GM21390 (cell line): ENCODE measurements at regions not wholly inside any gene's neighbourhood (a gene's known extent, or its start where the extent isn't known, plus 50 kb on each side); places are given as distances from the start of the nearest gene placed in this dataset.
"Not testable (repeated sequence)": the region's sequence is repeated elsewhere in the genome, so short reads cannot be mapped to it uniquely, and the experiment has no call there.

Experiments used
- ATAC-seq: cut with Tn5 transposase; IDR thresholded peaks from one replicate; pipeline ENCODE4 v1.9.1; 2021; ENCODE audit not compliant: unreplicated experiment

DNA sequence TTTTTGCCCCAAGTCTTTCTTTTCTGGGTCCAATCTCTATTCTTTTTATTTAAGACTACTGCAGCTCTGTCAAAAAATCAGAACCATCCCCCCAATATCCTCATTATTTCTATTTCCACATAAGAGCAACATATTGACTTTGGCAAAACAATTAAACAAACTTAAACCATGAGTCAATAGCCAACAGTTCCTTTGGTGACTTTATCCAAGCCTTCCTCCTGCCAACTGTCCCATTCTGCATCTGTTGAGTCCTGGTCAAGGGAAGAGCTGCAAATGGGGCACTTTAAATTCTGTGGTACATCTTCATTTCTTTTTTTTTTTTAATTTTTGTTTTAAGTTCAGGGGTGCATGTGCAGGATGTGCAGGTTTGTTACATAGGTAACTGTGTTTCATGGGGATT, 1875.0 kb upstream of the PCDH7 start:
- no peak for ATAC-seq

DNA sequence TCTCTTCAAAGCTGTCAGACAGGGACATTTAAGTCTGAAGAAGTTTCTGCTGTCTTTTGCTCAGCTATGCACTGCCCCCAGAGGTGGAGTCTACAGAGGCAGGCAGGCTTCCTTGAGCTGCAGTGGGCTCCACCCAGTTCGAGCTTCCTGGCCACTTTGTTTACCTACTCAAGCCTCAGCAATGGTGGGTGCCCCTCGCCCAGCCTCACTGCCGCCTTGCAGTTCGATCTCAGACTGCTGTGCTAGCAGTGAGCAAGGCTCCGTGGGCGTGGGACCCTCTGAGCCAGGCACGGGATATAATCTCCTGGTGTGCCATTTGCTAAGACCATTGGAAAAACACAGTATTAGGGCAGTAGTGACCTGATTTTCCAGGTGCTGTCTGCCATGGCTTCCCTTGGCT, 1863.1 kb upstream of the PCDH7 start:
- ATAC-seq = not testable (repeated sequence)

DNA sequence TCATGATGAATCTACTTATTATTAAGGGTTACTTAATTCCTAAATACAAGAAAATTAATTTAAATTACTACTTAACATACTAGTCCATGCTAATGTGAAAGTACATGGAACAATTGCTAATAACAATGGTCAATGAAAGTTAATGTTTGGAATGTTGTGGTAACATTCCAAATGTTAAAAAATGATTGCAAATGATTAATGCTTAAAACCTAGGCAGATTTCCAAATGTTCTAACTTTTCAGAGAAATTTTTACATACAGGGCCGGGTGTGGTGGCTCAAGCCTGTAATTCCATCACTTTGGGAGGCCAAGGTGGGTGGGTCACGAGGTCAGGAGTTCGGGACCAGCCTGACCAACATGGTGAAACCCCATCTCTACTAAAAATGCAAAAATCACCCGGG, 1851.3 kb upstream of the PCDH7 start:
- no peak for ATAC-seq

DNA sequence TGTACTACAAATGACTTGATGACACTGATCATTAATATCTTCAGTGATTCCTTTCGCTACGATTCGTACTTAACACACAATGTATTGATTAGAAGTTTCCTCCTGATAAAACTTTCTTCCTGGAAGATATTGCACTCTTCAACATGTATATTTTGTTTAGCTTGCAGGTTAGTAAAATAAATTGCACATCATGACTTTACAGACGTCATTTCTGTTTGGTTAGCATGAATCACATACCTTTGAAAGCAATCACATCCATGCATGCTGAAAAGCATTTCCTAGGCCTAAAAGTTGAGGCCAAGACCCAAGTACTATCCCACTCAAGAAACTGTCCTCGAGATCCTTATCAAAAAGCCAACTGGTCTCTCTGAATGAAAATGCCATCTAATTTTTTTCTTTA, 1841.0 kb upstream of the PCDH7 start:
- ATAC-seq = no peak

DNA sequence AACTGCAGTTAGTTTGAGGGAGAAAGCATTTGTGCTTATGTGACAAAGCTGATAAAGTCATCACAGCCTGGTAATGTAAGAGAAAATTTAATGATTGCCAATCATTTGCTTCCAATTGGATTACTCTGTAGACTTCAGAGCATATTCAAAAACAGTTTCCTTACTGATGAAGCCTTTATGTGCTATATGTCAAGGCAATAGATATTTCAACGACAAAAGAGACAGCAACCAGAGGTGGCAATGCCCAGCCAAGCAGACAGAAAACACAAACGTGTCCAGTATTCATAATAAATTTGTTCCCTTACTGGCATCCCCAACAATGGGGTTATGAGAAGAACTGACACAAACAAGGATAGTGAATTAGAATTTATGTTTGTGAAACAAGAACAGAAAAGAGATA, 1840.3 kb upstream of the PCDH7 start:
- no peak for ATAC-seq

DNA sequence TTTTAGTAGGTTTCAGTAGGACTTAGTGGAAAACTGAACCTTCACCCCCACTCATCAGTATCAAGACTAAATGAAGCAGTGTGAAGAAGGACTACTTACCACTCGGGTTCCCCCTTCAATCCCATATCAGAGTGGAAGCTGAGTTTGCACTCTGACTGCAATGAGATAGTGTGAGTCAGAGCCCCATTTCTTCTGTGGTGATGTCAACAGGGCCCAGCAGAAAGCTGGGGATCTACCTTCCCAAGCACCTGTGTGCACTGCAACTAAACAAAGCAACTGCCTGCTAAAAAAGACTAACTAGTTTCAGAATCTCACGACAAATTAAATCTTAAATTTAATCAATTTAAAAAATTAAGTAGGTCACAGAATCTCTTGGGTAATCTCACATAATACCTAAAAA, 1837.0 kb upstream of the PCDH7 start:
- no peak for ATAC-seq

DNA sequence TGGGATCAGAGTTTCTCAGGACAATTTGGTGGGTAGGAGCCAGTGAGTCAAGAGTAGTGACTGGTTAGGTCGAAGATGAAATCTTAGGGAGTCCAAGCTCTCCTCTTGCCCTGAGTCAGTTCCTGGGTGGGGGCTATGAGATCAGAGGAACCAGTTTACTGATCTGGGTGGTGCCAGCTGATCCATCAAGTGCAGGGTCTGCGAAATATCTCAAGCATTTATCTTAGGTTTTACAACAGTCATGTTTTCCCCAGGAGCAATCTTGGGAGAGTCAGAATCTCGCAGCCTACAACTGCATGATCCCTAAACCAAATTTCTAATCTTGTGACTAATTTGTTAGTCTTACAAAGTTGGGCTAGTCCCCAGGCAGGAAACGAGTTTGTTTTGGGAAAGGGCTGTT, 1833.2 kb upstream of the PCDH7 start:
- ATAC-seq = no peak

DNA sequence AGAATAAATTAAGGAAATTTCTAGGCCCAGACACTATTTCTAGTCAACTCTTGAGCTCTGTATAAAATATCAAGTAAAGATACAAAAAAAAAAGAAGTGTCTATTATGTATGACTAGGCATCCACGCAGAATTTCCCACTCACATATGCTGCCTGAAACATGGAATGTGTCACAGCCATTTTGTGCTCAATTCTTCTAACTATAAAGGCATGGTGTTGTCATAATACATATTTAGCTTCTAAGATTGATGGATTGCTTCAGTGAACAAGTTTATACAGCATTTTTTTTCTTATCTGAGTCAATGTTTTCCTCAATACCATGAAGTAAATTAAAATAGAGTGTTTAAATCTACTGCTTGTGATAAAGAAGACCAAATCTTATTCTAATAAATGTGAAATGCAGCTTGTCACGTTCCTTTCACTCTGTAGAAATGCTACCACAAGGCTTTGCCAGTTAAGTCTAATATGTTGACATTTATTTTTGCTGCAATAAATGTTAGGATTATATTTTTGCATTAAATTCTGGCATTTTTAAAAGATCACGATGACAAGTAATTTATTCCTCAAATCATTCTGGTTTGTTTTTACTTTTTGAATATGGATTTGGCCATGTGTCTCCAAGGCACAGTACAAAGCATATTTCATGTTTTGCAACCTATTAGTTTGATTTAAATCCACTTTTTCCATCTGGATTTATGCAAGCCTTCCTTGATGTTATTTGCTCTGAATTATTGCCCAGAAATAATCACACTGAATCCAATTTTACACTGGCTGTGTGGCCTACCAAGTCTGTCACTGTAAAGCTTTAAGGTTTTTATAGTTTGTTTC, 1829.0 kb upstream of the PCDH7 start:
- ATAC-seq = no peak

DNA sequence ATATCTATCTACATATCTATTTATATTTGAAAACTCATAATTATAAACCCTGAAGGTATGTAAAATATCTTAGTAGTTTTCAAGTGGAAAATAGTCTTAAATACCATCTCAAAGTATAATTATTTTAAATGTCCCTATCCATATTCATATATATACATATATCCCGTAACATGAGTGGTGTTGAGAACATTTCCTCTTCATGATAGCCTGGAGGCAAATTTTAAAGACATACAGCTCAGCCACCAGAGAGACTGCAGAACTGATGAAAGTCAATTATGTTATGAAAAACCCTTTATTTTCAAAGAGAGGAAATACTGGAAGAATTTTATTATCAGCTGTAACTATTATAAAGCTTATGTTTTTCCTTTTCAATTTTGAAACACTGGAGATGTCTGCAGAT, 1806.7 kb upstream of the PCDH7 start:
- no peak for ATAC-seq

DNA sequence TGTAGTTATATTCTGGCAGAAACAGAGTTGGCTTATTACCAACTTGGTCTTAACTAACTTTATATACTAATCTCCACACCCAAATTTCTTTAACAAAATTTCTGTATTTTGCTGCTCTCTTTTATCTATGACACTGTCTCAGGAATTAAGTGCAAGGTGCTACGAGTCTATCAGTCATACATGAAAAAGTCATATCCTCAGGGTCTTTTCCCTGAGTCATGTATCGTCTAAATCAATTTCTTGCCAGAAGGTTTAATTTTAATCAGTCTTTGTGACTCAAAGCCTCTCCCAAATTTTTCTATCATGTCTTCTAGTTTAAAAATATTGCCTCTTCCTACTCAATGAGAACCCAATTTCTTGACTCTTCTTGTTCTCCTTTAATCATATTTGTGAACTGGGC, 1803.6 kb upstream of the PCDH7 start:
- no peak for ATAC-seq

DNA sequence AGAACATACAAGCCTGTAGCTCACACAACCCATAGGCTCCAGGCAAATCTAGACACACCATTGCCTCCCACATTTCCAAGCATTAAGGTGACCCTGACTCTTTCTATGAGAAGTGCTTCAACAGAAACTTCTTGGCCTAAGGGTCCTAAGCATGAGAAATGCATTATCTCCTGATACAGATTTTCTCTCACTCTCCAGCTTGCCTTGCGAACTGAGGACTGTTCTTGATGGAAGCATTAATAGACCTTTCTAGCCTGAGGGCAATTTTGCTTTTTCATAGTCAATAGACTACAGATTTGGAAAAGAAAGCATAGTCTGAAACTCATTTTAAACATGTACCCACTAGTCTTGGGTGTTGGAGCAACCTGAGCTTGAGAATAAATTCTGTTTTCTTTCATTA, 1801.3 kb upstream of the PCDH7 start:
- no peak for ATAC-seq

DNA sequence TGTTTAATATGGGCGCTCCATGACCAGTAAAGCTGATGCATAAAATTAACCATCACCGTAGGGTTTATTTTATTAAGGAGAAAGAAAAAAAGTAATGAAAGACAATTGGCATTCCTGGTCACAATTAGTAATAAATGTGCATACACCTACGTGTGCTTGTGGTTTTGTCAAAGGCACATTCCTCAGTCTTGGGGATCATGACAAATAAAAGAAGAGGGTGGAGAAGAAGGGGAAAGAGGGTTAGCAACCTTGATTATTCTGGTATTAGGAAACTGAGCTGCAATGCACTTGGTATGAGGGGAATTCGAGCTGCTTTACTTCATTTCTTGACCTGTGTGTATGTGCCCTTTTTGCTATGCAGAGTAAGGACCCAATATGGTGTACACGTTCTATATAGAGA, 1798.3 kb upstream of the PCDH7 start:
- no peak for ATAC-seq

DNA sequence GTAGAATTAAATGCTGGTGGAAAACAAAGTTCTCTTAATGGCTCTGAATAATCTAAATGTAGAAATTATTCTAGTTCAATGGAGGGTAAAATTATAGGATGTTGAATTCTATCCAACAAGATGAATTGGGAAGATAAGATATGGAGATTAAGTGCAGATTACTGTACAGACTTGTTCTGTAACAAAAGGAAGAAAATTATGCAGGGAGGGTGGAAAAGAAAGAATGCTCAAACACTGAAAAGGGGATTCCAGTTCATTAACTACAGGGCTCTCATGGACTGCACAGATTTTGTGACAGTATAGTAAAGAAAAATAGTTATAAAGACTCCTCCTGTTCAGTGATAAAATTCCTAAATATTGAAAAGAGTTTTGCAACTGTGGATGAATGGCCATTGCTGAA, 1794.0 kb upstream of the PCDH7 start:
- no peak for ATAC-seq

DNA sequence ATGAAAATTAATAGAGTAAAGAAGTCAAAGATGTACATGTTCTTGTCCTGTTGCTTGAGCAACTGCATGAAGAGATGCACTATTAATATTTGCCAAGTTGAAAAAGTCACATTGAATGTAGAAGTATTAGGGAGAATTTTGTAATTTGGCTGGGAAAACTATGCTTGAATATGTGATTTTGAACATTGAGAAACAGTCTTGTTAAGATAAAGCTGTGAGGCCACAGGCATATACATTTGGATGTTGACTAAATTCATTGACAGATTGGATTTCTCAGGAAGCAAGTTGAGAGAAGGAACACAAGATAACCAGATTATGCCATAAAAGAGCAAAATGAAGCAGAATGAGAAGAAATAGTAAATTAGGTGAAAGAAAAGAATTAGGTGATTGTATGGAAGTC, 1777.5 kb upstream of the PCDH7 start:
- ATAC-seq = no peak

DNA sequence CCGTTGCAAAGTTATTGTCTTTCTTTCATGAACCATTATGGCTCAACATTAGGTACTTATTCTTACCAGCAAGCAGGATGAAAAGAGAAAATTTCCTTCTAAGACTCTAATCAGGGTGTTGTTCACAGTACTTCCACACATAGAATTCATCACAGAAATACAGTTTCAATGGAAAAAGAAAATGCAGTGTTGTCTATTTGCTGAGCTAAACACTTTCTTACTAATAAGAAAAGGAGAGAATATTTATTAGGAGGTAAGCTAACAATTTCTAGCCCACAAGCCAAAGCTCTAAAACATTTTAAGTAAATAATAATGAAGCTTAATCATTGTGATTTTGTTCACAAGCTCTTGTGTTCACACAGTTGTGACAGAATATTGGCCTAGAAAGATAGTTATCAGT, 1772.8 kb upstream of the PCDH7 start:
- no peak for ATAC-seq

DNA sequence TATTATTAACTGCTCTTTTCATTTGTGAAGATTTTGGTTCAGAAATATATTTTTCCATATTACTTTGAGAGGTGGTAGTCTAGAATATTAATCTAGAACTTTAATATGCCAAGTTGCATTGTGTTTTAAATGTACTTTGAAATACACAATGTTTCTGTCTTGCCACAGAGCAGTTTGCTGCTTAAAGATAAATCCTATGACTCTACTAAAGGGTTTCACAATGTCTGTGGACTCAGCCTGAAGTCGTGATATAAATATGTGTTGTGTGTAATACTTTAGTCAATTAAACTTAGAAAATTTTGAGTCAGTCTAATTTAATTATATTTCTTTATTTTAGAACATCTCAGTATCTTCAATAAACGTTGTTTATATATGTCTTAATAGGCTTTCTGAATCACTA, 1771.7 kb upstream of the PCDH7 start:
- no peak for ATAC-seq

DNA sequence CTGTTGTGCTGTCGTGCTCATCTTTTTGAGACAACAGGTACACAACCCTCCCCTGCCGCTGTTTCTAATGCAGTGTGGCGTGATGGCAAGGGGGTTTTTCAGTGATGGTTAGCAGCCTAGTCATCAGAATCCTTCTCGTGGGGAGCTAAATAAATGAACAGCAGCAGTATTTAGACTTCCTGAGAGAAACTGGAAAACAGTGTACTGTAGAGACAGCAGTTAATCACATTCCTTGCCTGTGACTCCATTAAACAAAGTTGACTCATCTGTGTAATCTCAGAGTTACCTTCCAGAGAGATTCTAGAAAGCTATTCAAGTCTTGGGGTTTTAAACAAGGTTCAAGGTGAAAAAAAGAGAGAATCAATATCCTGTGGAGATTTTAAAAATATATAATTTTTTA, 1753.2 kb upstream of the PCDH7 start:
- ATAC-seq = no peak

DNA sequence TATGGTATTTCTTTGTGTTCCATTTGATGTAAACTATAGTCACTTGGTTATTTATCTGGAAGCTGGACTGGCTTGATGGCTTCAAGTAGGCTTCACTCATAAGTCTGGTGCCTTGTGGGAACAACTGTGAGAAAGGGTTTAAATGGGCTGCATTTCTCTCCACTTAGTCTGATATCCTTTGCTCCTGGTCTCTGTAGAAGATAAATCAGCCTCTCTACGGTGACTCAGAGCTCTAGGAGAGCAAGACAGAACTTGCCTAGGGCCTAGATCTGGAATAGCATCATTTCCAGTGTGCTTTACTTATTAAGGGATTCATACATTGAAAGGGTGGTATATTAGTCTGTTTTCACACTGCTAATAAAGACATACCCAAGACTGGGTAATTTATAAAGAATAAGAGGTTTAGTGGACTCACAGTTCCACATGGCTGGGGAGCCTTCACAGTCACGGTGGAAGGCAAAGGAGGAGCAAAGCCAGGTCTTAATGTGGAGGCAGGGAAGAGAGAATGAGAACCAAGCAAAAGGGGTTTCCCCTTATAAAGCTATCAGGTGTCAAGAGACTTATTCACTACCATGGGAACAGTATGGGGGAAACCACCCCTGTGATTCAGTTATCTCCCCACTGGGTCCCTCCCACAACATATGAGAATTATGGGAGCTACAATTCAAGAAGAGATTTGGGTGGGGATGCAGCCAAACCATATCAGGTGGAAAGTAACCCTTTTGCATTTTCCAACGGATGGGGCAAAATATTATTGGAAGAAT, 1746.4 kb upstream of the PCDH7 start:
- no peak for ATAC-seq

DNA sequence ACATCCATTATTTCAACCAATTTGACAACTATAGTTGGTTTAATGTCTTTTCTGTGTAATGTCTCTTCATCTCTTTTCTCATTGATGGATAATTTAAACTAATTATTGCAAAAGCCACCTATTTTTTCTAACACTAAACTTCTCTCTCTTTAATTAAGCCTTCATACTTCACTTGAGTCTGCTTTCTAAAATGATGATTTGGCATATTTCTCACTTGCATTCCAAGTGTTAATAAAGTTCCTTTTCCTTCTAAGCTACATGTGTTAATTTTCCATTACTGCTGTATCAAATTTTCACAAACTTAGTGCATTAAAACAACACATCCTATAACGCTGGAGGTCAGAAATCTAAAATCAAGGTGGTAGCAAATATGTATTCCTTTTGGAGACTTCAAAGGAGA, 1743.8 kb upstream of the PCDH7 start:
- no peak for ATAC-seq

DNA sequence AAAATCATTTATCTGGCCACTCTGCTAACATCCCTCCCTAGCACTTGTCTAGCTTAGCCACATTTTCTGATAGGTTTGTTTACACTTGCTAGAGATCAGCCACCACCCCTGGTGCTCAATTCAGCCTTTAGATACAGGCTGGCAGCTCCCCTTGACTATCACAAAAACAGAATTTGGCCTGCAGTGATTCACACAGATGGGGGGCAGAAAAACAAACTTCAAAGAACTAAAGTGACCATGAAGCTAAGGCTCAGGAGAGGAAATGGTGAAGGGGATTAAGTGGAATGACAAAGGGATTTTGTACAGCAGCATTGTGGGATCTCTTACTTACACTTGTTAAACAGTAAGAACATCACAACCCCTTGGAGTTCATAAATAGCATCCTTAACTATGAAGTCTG, 1718.0 kb upstream of the PCDH7 start:
- no peak for ATAC-seq

DNA sequence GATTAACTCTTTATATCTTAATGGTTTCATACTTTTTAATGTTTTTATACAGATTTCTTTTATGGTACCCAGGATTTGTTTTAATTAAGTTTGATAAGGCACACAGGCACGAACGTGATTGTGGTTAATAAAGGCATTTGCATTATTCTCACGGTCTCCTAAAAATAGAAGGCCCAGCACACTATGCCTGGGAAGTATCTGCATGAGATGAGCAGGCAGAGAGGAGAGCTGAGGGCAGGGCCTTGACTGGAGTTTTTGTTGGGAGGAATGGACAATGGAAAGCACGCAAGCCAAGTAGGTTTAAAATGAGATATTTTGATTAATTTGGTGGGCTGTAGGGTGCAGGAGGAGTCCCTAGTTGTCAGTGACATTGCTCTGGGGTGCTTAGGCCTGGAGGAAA, 1714.3 kb upstream of the PCDH7 start:
- ATAC-seq = no peak

DNA sequence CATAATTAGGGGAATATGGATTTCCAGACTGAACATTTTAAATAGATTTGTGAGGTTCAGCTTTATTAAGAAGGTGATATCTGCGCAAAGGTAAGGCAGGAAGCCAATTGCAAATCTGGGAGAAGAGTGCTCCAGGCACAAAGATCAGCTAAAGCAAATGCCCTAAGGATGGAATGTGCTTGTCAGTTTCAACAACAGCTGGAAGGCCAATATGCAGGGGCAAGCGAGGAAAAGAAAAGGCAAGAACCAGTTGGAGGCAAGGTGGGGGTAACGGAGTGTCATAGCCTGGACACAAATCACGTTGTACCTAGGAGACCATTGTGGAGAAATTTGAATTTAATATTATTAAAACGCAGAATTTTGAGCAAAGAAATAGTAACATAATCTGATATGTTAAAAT, 1710.3 kb upstream of the PCDH7 start:
- no peak for ATAC-seq

DNA sequence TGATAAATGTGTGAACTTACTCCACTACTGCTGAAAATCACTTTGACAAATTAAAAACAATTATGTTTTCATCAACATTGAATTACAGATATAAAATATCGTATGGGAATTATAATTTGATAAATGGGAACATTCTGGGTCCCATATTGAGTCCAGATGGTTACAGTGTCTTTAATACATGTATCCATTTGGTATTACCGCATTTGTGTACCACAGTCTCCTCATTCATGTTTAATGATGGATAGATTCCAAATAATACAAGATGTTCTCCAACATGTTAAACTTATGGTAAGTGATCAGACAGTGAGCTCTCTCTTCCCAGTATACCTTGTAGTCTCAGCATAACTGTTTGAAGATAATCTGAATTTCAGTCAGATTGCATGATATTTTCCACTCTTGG, 1706.8 kb upstream of the PCDH7 start:
- no peak for ATAC-seq
